Esophagus muscularis mucosa (tissue), 4 donors: ENCODE measurements at regions not wholly inside any gene's neighbourhood (a gene's known extent, or its start where the extent isn't known, plus 50 kb on each side); places are given as distances from the start of the nearest gene placed in this dataset.
"Not testable (repeated sequence)": the region's sequence is repeated elsewhere in the genome, so short reads cannot be mapped to it uniquely, and the experiment has no call there.

ENCODE experiments used
- DNase-seq: peaks from one replicate; pipeline ENCODE4 v3.0.0-alpha.2; 2017; ENCODE audit errors: extremely low spot score
- H3K27ac ChIP-seq, 4 donors: fragments of 200-600 bp; sonication (generic); replicated peaks in 1 of 4; 1 replicate in 3 of 4; 2 replicates in 1 of 4; pipeline ENCODE4 v1.5.1; 2016 to 2019; ENCODE audit warnings: mild to moderate bottlenecking in 1 of 4
- H3K27me3 ChIP-seq, 4 donors: fragments of 200-600 bp; sonication (generic); one replicate each; pipeline versions ENCODE4 v1.5.1 to v1.6.0; 2016 to 2019
- H3K36me3 ChIP-seq, 4 donors: fragments of 200-600 bp; sonication (generic); one replicate each; pipeline ENCODE4 v1.5.1; 2016 to 2019
- H3K4me1 ChIP-seq, 4 donors: fragments of 200-600 bp; sonication (generic); one replicate each; pipeline ENCODE4 v1.5.1; 2016 to 2019
- H3K4me3 ChIP-seq, 4 donors: fragments of 200-600 bp; sonication (generic); 1 replicate in 2 of 4; 2 replicates in 2 of 4; pipeline ENCODE4 v1.5.1; 2016 to 2019; ENCODE audit warnings: mild to moderate bottlenecking in 4 of 4, moderate library complexity in 1 of 4
- H3K9me3 ChIP-seq, 4 donors: fragments of 200-600 bp; sonication (generic); 1 replicate in 3 of 4; 2 replicates in 1 of 4; pipeline ENCODE4 v1.5.1; 2016 to 2019
- CTCF ChIP-seq, 3 experiments: fragments of 200-600 bp in 2 of 3; fragments of 450-650 bp in 1 of 3; sonication (generic) in 2 of 3; IDR thresholded peaks; one replicate each; pipeline ENCODE4 v1.5.1; 2017 to 2019; ENCODE audit warnings: antibody characterized with exemption in 3 of 3, mild to moderate bottlenecking in 2 of 3, moderate library complexity in 1 of 3
- EP300 ChIP-seq: sonication (generic); formaldehyde crosslinking; IDR thresholded peaks from one replicate; pipeline ENCODE4 v1.6.1; 2017; ENCODE audit warnings: antibody characterized with exemption
- POLR2A ChIP-seq: fragments of 450-650 bp; IDR thresholded peaks from one replicate; pipeline ENCODE4 v1.6.1; 2017; ENCODE audit warnings: antibody characterized with exemption, moderate library complexity, mild to moderate bottlenecking, low read depth
- POLR2AphosphoS5 ChIP-seq, 2 donors: sonication (generic); formaldehyde crosslinking; IDR thresholded peaks; one replicate each; pipeline ENCODE4 v1.6.1; 2017; ENCODE audit warnings: antibody characterized with exemption in 2 of 2
- WGBS: methylation state at CpG from one replicate; pipeline ENCODE4 v1.1.5; 2018; 5-methylcytosine and 5-hydroxymethylcytosine counted together
- intact Hi-C: fragments of 100-400 bp; cut with DNase I; formaldehyde crosslinking; loops from one replicate; pipeline ENCODE4 v1.15.1; 2023

GRCh38 chr2:215723631-215724011, 287.8 kb upstream of the FN1 start:
- intact Hi-C loops, result no loop called here

GRCh38 chr2:215722986-215723630, 287.2 kb upstream of the FN1 start:
- TF ChIP-seq POLR2A, result no peak
- no peak for TF ChIP-seq CTCF (IDR thresholded peaks at IDR 0.05)
- TF ChIP-seq EP300, result no peak
- TF ChIP-seq POLR2AphosphoS5 (IDR thresholded peaks at IDR 0.05), result no peak
- Histone ChIP-seq H3K27ac (peak overlapping the region in 3 of 4 donors; percentile 79 to 82 (median 80)), H3K4me3 (no peak overlapping the region), H3K4me1 (peaks cover 4 to 35% (median 24%) of the 10 kb centered on the region in 4 donors), H3K36me3 (no peaks in the 10 kb centered on the region), H3K9me3 (no peaks in the 10 kb centered on the region), H3K27me3 (no peaks in the 10 kb centered on the region)
- intact Hi-C loops, result no loop called here
- 60% methylated on average over 2 of the region's 2 CpGs for WGBS
- DNase-seq, result no peak

More at GRCh38 chr2:215723631-215724011, 287.8 kb upstream of the FN1 start:
- TF ChIP-seq POLR2AphosphoS5 (IDR thresholded peaks at IDR 0.05) (no peak), EP300 (no peak), CTCF (IDR thresholded peaks at IDR 0.05) (no peak), POLR2A (no peak)
- Histone ChIP-seq H3K27ac (no peak overlapping the region), H3K4me1 (peaks cover 2 to 35% (median 21%) of the 10 kb centered on the region in 4 donors), H3K36me3 (no peaks in the 10 kb centered on the region), H3K9me3 (no peaks in the 10 kb centered on the region), H3K4me3 (no peak overlapping the region), H3K27me3 (no peaks in the 10 kb centered on the region)
- WGBS, result 94% methylated on average over 3 of the region's 3 CpGs
- DNase-seq, result no peak

GRCh38 chr2:215722125-215722524, 286.3 kb upstream of the FN1 start:
- no peak for TF ChIP-seq POLR2A
- peak; percentile 58 to 73 for TF ChIP-seq POLR2AphosphoS5 (IDR thresholded peaks at IDR 0.05)
- no peak for TF ChIP-seq CTCF (IDR thresholded peaks at IDR 0.05)
- H3K4me3 ChIP-seq, result peak overlapping the region in 1 of 4 donors; percentile 16
- WGBS, result 27% methylated on average over 5 of the region's 5 CpGs
- peak overlapping the region; percentile 74 to 82 (median 80) for H3K27ac ChIP-seq
- peaks cover 8 to 42% (median 33%) of the 10 kb centered on the region in 4 donors for H3K4me1 ChIP-seq
- no peaks in the 10 kb centered on the region for H3K27me3 ChIP-seq
- no peaks in the 10 kb centered on the region for H3K9me3 ChIP-seq
- intact Hi-C loops, result no loop called here
- DNase-seq, result no peak
- no peaks in the 10 kb centered on the region for H3K36me3 ChIP-seq

GRCh38 chr2:215721515-215721914, 285.6 kb upstream of the FN1 start:
- H3K9me3 ChIP-seq, H3K4me3 ChIP-seq, DNase-seq, H3K36me3 ChIP-seq, intact Hi-C loops, H3K27me3 ChIP-seq: not testable (repeated sequence)
- peaks cover 8 to 46% (median 38%) of the 10 kb centered on the region in 4 donors for H3K4me1 ChIP-seq
- 94% methylated on average over 1 of the region's 1 CpG for WGBS
- H3K27ac ChIP-seq, result peak overlapping the region; percentile 74 to 82 (median 80)

- Histone ChIP-seq H3K27me3 (no peaks in the 10 kb centered on the region), H3K4me3 (no peak overlapping the region), H3K9me3 (no peaks in the 10 kb centered on the region), H3K27ac (peak overlapping the region; percentile 76 to 82 (median 79)), H3K4me1 (peaks cover 9 to 58% (median 49%) of the 10 kb centered on the region in 4 donors), H3K36me3 (no peaks in the 10 kb centered on the region)
- intact Hi-C loops, result no loop called here
- WGBS, result 33% methylated on average over 3 of the region's 3 CpGs
- TF ChIP-seq POLR2A (no peak), EP300 (no peak)
- no peak for DNase-seq
Measured at GRCh38 chr2:215718890-215719289, 283.0 kb upstream of the FN1 start.

GRCh38 chr2:215718436-215718835, 282.6 kb upstream of the FN1 start:
- peak overlapping the region; percentile 76 to 82 (median 79) for H3K27ac ChIP-seq
- intact Hi-C loops, result no loop called here
- H3K4me1 ChIP-seq, result peaks cover 13 to 63% (median 54%) of the 10 kb centered on the region in 4 donors
- 25% methylated on average over 2 of the region's 2 CpGs for WGBS
- no peaks in the 10 kb centered on the region for H3K27me3 ChIP-seq
- TF ChIP-seq POLR2A (no peak), CTCF (IDR thresholded peaks at IDR 0.05) (no peak), EP300 (no peak), POLR2AphosphoS5 (IDR thresholded peaks at IDR 0.05) (no peak)
- DNase-seq, result no peak
- H3K4me3 ChIP-seq, result peak overlapping the region in 1 of 4 donors; percentile 5
- H3K9me3 ChIP-seq, result no peaks in the 10 kb centered on the region
- H3K36me3 ChIP-seq, result no peaks in the 10 kb centered on the region
